ENCODE measurements at regions not wholly inside any gene's neighbourhood (a gene's known extent, or its start where the extent isn't known, plus 50 kb on each side); places are given as distances from the start of the nearest gene placed in this dataset.

GRCh38 chr4:18454349-18454748 is 432.8 kb upstream of the LCORL start:
- DNase-seq: no peak
- H3K27ac ChIP-seq: no peak overlapping the region

GRCh38 chr4:18445110-18445509 is 423.6 kb upstream of the LCORL start:
- Histone ChIP-seq H3K27me3 (no peaks in the 10 kb centered on the region), H3K36me3 (no peaks in the 10 kb centered on the region), H3K4me1 (no peaks in the 10 kb centered on the region), H3K27ac (no peak overlapping the region), H3K4me3 (no peak overlapping the region), H3K9me3 (no peaks in the 10 kb centered on the region)
- DNase-seq: no peak
- 86 to 92% (median 89%) methylated on average over 4 of the region's 4 CpGs for WGBS, 5 donors
- TF ChIP-seq EP300 (IDR thresholded peaks at IDR 0.05): no peak
- no peak for TF ChIP-seq POLR2AphosphoS5 (IDR thresholded peaks at IDR 0.05)
- TF ChIP-seq CTCF (IDR thresholded peaks at IDR 0.05): no peak
- TF ChIP-seq POLR2A (IDR thresholded peaks at IDR 0.05): no peak
- intact Hi-C loops (cut with DNase I; ENCODE audit: low total_unique reads): no loop called here

More at GRCh38 chr4:18454349-18454748, 432.8 kb upstream of the LCORL start:
- no peaks in the 10 kb centered on the region for H3K9me3 ChIP-seq
- H3K4me3 ChIP-seq: no peak overlapping the region
- intact Hi-C loops (cut with DNase I; ENCODE audit: low total_unique reads): no loop called here
- no peaks in the 10 kb centered on the region for H3K36me3 ChIP-seq
- peaks cover 0 to 4% (median 0%) of the 10 kb centered on the region in 4 donors for H3K4me1 ChIP-seq
- no peak for TF ChIP-seq CTCF (IDR thresholded peaks at IDR 0.05)
- no peak for TF ChIP-seq EP300 (IDR thresholded peaks at IDR 0.05)
- TF ChIP-seq POLR2AphosphoS5 (IDR thresholded peaks at IDR 0.05): no peak
- no peak for TF ChIP-seq POLR2A (IDR thresholded peaks at IDR 0.05)
- no peaks in the 10 kb centered on the region for H3K27me3 ChIP-seq
- WGBS, 5 donors: 84 to 95% (median 89%) methylated on average over 3 of the region's 3 CpGs

GRCh38 chr4:18444206-18444605 is 422.7 kb upstream of the LCORL start:
- Histone ChIP-seq H3K4me3 (no peak overlapping the region), H3K36me3 (no peaks in the 10 kb centered on the region), H3K9me3 (no peaks in the 10 kb centered on the region), H3K27me3 (no peaks in the 10 kb centered on the region), H3K4me1 (no peaks in the 10 kb centered on the region), H3K27ac (no peak overlapping the region)
- intact Hi-C loops (cut with DNase I; ENCODE audit: low total_unique reads): no loop called here
- no peak for DNase-seq
- WGBS, 5 donors: 81 to 90% (median 88%) methylated on average over 3 of the region's 3 CpGs
- TF ChIP-seq EP300 (IDR thresholded peaks at IDR 0.05) (no peak), POLR2A (IDR thresholded peaks at IDR 0.05) (no peak), CTCF (IDR thresholded peaks at IDR 0.05) (no peak), POLR2AphosphoS5 (IDR thresholded peaks at IDR 0.05) (no peak)

- Histone ChIP-seq H3K27me3 (no peaks in the 10 kb centered on the region), H3K27ac (no peak overlapping the region), H3K4me3 (no peak overlapping the region), H3K4me1 (no peaks in the 10 kb centered on the region), H3K36me3 (no peaks in the 10 kb centered on the region), H3K9me3 (peaks cover 0 to 4% (median 0%) of the 10 kb centered on the region in 4 donors)
- 33 to 69% (median 53%) methylated on average over 1 of the region's 1 CpG for WGBS, 5 donors
- TF ChIP-seq POLR2AphosphoS5 (IDR thresholded peaks at IDR 0.05) (no peak), CTCF (IDR thresholded peaks at IDR 0.05) (no peak), EP300 (IDR thresholded peaks at IDR 0.05) (no peak), POLR2A (IDR thresholded peaks at IDR 0.05) (no peak)
- intact Hi-C loops (cut with DNase I; ENCODE audit: low total_unique reads): no loop called here
- no peak for DNase-seq
These were observed 421.4 kb upstream of the LCORL start for GRCh38 chr4:18442957-18443356.
